ENCODE measurements at regions not wholly inside any gene's neighbourhood (a gene's known extent, or its start where the extent isn't known, plus 50 kb on each side); places are given as distances from the start of the nearest gene placed in this dataset.
A peak's percentile ranks its signal among the peaks of the same experiment; 100 is the strongest.

- DNase-seq (no peak), ATAC-seq (peak; percentile 28 to 30)
- peaks cover under 1% of the 10 kb centered on the region for H3K27me3 Mint-ChIP-seq (ENCODE audit: low read depth)
- H3K9me3 Mint-ChIP-seq, result no peaks in the 10 kb centered on the region
- no peaks in the 10 kb centered on the region for H3K4me1 Mint-ChIP-seq (ENCODE audit: low read depth)
- H3K4me3 Mint-ChIP-seq, result no peak overlapping the region
- H3K36me3 Mint-ChIP-seq (ENCODE audit: insufficient read depth), result no peaks in the 10 kb centered on the region
Observed at GRCh38 chr2:144948205-144948855, 428.4 kb upstream of the ZEB2 start.

DNA sequence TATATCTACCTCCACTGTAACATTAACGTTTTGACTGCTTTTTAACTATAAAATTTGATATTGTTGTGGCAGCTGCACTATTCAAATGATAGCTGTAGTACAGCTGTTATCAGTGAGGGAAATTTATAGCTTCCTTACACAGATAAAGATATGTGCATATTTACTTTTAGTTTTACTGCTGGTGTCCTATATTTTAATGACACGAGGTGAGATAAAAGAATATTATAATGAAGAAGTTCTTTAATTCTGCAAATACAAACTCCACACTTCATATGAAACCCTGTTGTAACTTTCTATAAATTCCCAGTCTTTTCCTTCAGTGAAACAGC is 427.8 kb upstream of the ZEB2 start:
- peaks cover 1% of the 10 kb centered on the region for H3K27me3 Mint-ChIP-seq (ENCODE audit: low read depth)
- no peaks in the 10 kb centered on the region for H3K36me3 Mint-ChIP-seq (ENCODE audit: insufficient read depth)
- no peaks in the 10 kb centered on the region for H3K9me3 Mint-ChIP-seq
- no peaks in the 10 kb centered on the region for H3K4me1 Mint-ChIP-seq (ENCODE audit: low read depth)
- H3K4me3 Mint-ChIP-seq, result no peak overlapping the region
- ATAC-seq (no peak), DNase-seq (no peak)

GRCh38 chr2:144946263-144946662 is 426.3 kb upstream of the ZEB2 start:
- no peaks in the 10 kb centered on the region for H3K9me3 Mint-ChIP-seq
- ATAC-seq, result no peak

GRCh38 chr2:144944546-144945220 is 424.8 kb upstream of the ZEB2 start:
- peaks cover 1% of the 10 kb centered on the region for H3K27me3 Mint-ChIP-seq (ENCODE audit: low read depth)
- no peaks in the 10 kb centered on the region for H3K9me3 Mint-ChIP-seq
- no peaks in the 10 kb centered on the region for H3K36me3 Mint-ChIP-seq (ENCODE audit: insufficient read depth)
- no peak for ATAC-seq
- H3K4me3 Mint-ChIP-seq, result no peak overlapping the region
- H3K4me1 Mint-ChIP-seq (ENCODE audit: low read depth), result no peaks in the 10 kb centered on the region
- DNase-seq, result no peak

More at GRCh38 chr2:144946263-144946662, 426.3 kb upstream of the ZEB2 start:
- Mint-ChIP-seq H3K36me3 (ENCODE audit: insufficient read depth) (no peaks in the 10 kb centered on the region), H3K4me1 (ENCODE audit: low read depth) (no peaks in the 10 kb centered on the region), H3K27me3 (ENCODE audit: low read depth) (peaks cover 1% of the 10 kb centered on the region), H3K4me3 (no peak overlapping the region)
- DNase-seq, result no peak

- H3K4me3 Mint-ChIP-seq, result no peak overlapping the region
- no peaks in the 10 kb centered on the region for H3K36me3 Mint-ChIP-seq (ENCODE audit: insufficient read depth)
- no peak for ATAC-seq
- no peaks in the 10 kb centered on the region for H3K4me1 Mint-ChIP-seq (ENCODE audit: low read depth)
- H3K27me3 Mint-ChIP-seq (ENCODE audit: low read depth), result peaks cover 1% of the 10 kb centered on the region
- no peaks in the 10 kb centered on the region for H3K9me3 Mint-ChIP-seq
- DNase-seq, result no peak
Observed at GRCh38 chr2:144943986-144944385, 424.1 kb upstream of the ZEB2 start.

DNA sequence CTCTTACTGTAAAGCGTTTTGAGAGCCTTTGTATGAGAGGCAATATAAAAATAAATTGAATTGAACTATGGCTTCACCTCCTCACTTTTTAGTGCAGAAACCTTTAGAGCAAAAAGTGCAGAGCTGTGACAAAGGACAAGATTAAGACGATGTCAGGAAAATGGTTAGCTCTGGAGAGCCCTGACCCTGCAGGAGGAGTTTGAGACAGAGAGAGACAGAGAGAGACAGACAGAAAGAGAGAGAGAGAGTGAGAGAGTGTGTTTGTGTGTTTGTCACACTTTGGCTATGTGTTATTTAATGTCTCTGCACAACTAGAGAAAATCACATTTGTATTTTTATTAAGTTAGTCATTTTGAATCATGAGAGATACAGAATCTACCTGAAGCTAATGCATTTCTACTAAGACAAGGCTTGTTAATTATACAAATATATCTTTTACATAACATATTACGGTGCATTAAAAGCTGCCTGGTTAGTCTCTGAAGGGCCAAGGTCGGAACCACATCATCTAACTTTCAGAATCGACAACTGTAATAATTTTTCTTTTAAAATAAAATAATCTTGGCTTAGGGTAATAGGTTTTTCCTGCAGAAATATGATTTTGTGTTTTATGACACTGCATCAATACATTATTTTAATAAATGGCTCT is 423.5 kb upstream of the ZEB2 start:
- ATAC-seq (no peak), DNase-seq (no peak)
- Mint-ChIP-seq H3K9me3 (no peaks in the 10 kb centered on the region), H3K27me3 (ENCODE audit: low read depth) (peaks cover 1% of the 10 kb centered on the region), H3K4me3 (no peak overlapping the region), H3K36me3 (ENCODE audit: insufficient read depth) (no peaks in the 10 kb centered on the region), H3K4me1 (ENCODE audit: low read depth) (no peaks in the 10 kb centered on the region)

GRCh38 chr2:144942516-144943256 is 422.8 kb upstream of the ZEB2 start:
- no peaks in the 10 kb centered on the region for H3K4me1 Mint-ChIP-seq (ENCODE audit: low read depth)

GRCh38 chr2:144941743-144942488 is 422.0 kb upstream of the ZEB2 start:
- H3K4me1 Mint-ChIP-seq (ENCODE audit: low read depth), result no peaks in the 10 kb centered on the region
- H3K4me3 Mint-ChIP-seq, result no peak overlapping the region
- no peaks in the 10 kb centered on the region for H3K9me3 Mint-ChIP-seq
- no peaks in the 10 kb centered on the region for H3K36me3 Mint-ChIP-seq (ENCODE audit: insufficient read depth)
- peaks cover 1% of the 10 kb centered on the region for H3K27me3 Mint-ChIP-seq (ENCODE audit: low read depth)
- no peak for ATAC-seq
- no peak for DNase-seq

More at GRCh38 chr2:144942516-144943256, 422.8 kb upstream of the ZEB2 start:
- H3K27me3 Mint-ChIP-seq (ENCODE audit: low read depth), result peaks cover 1% of the 10 kb centered on the region
- ATAC-seq (no peak), DNase-seq (no peak)
- H3K4me3 Mint-ChIP-seq, result no peak overlapping the region
- H3K36me3 Mint-ChIP-seq (ENCODE audit: insufficient read depth), result no peaks in the 10 kb centered on the region
- no peaks in the 10 kb centered on the region for H3K9me3 Mint-ChIP-seq

DNA sequence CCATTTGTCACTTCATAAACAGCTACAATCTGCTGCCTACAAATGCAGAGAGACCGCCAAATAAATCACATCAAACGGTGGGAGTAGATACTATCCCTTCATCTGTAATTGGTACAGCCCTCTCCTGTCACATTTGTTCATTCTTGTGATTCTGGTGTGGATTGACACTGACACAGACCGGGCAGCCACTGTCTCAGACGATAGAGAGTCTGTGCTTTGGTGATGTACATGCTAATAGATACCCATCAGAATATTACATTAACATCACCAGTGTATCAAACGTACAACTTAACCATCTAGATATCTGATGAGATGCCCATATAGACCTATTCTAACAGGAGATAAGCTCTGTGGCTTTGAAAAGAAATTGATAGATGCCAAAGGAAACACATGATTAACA is 419.7 kb upstream of the ZEB2 start:
- Mint-ChIP-seq H3K36me3 (ENCODE audit: insufficient read depth) (no peaks in the 10 kb centered on the region), H3K4me3 (no peak overlapping the region), H3K9me3 (no peaks in the 10 kb centered on the region), H3K27me3 (ENCODE audit: low read depth) (peaks cover 1% of the 10 kb centered on the region), H3K4me1 (ENCODE audit: low read depth) (no peaks in the 10 kb centered on the region)
- DNase-seq (no peak), ATAC-seq (no peak)

DNA sequence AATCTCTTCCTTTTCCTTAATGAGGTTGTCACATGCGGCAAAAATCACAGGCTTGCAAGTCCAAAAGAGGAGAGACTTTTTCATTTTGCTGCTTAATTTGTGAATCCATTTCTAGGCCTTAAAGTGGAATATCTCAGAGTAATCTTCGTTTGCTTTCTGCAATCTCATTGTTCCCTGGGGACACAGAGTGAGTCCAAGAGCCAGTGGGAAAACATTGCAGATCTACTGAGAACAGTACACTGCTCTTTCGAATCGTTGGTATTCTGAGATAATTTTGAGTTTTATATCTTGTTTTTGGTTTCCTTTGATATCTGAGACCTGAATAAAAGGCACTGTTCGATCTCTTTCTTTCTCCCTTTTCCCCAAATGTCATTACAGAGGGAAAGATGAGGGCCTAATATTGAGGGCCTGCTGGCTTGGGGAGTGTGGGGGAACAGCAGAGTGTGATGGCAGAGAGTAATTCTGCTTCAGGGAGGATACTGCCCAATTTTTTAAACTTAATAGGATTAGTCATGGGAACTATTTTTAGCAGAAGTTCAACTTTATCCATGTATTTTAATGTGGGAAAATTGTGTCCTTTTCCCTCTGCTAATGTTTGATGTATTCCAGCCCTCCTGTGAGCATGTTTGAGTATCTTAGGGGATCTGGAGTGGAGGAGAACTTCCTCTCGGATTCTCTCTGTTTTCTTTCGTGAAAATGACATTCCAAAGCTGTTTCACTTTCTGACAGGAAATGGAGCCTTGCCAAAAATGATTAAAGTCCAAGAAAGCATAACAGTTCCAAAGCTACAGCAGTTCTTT is 418.2 kb upstream of the ZEB2 start:
- Mint-ChIP-seq H3K27me3 (ENCODE audit: low read depth) (no peaks in the 10 kb centered on the region), H3K4me1 (ENCODE audit: low read depth) (no peaks in the 10 kb centered on the region), H3K4me3 (no peak overlapping the region), H3K9me3 (no peaks in the 10 kb centered on the region), H3K36me3 (ENCODE audit: insufficient read depth) (no peaks in the 10 kb centered on the region)
- no peak for DNase-seq
- ATAC-seq, result no peak

DNA sequence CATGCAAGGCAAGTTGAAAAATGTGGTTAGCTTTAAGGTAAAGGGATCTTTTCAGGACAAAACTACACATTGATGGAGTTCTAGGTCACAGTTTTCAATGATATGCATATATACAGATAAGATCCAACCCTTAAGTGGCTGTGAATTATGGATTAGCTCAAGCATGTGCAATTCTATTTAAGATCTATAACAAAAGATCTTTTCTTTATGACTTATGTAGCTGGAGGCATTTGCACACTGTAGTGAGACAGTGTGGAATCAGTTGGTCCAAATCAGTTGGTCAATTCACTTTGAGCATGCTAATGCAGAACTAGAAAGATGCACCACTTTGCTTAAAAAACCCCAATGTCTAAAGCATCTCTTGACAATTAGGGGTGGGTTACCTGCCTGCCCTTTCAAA is 417.1 kb upstream of the ZEB2 start:
- Mint-ChIP-seq H3K4me1 (ENCODE audit: low read depth) (no peaks in the 10 kb centered on the region), H3K36me3 (ENCODE audit: insufficient read depth) (no peaks in the 10 kb centered on the region), H3K4me3 (no peak overlapping the region), H3K9me3 (no peaks in the 10 kb centered on the region), H3K27me3 (ENCODE audit: low read depth) (no peaks in the 10 kb centered on the region)
- DNase-seq, result no peak
- ATAC-seq, result no peak

DNA sequence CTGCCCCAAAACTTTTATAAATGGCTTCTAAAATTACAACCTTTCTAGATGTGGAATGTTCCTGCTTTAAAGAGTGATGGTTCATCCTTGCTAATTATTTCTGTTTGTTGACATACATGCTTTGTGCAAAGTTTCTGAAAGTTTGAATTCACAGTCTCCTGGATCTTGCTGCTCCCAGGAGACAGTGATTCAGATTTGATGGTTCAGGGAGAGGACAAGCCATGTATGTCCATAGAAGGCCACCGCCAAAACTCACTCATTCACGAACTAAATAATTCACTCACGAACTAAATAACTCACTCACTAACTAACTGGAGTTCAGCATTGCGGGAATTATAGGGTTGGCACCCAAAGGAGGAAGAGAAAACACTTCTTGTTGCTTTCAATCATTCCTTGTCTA is 416.5 kb upstream of the ZEB2 start:
- Mint-ChIP-seq H3K4me1 (ENCODE audit: low read depth) (no peaks in the 10 kb centered on the region), H3K36me3 (ENCODE audit: insufficient read depth) (no peaks in the 10 kb centered on the region), H3K4me3 (no peak overlapping the region), H3K9me3 (no peaks in the 10 kb centered on the region), H3K27me3 (ENCODE audit: low read depth) (no peaks in the 10 kb centered on the region)
- ATAC-seq, result no peak
- DNase-seq, result no peak

GRCh38 chr2:144935736-144936135 is 415.8 kb upstream of the ZEB2 start:
- Mint-ChIP-seq H3K4me3 (no peak overlapping the region), H3K9me3 (no peaks in the 10 kb centered on the region), H3K36me3 (ENCODE audit: insufficient read depth) (no peaks in the 10 kb centered on the region), H3K27me3 (ENCODE audit: low read depth) (no peaks in the 10 kb centered on the region), H3K4me1 (ENCODE audit: low read depth) (no peaks in the 10 kb centered on the region)
- DNase-seq (no peak), ATAC-seq (no peak)
